OCI-LY7 (cell line): ENCODE measurements at regions not wholly inside any gene's neighbourhood (a gene's known extent, or its start where the extent isn't known, plus 50 kb on each side); places are given as distances from the start of the nearest gene placed in this dataset.
"Not testable (repeated sequence)": the region's sequence is repeated elsewhere in the genome, so short reads cannot be mapped to it uniquely, and the experiment has no call there.

ENCODE experiments used
- BruUV-seq: library from RNA; stranded (reverse); fragments of 400-500 nt; replicated peaks from 2 replicates; lab custom pipeline; 2021; lab: Mats Ljungman, UMichigan
- CTCF ChIA-PET: fragments of 300-600 bp; sonication (Branson Sonifier 250); formaldehyde crosslinking; loops from one replicate; lab custom pipeline; 2022; ENCODE audit warnings: antibody characterized with exemption; ENCODE audit not compliant: unreplicated experiment; lab: Charles Lee
- POLR2A ChIA-PET: fragments of 300-600 bp; sonication (Branson Sonifier 250); formaldehyde crosslinking; loops from one replicate; lab custom pipeline; 2022; ENCODE audit warnings: antibody characterized with exemption; lab: Charles Lee
- DNase-seq: peaks from one replicate; pipeline ENCODE4 v3.0.0-alpha.2; 2015; ENCODE audit warnings: low spot score
- H2AFZ ChIP-seq: fragments of 200-600 bp; sonication (generic), shearing (Covaris generic); 2 replicates; pipeline ENCODE4 v1.6.1; 2014; ENCODE audit warnings: mild to moderate bottlenecking, antibody characterized with exemption, low read length, moderate library complexity
- H3K27ac ChIP-seq: fragments of 200-600 bp; sonication (generic); 2 replicates; pipeline ENCODE4 v1.5.1; 2014; ENCODE audit warnings: mixed run types, low read depth, mild to moderate bottlenecking, moderate library complexity, low read length, inconsistent platforms; ENCODE audit not compliant: poor library complexity, severe bottlenecking
- H3K36me3 ChIP-seq: fragments of 200-600 bp; sonication (generic); 2 replicates; pipeline ENCODE4 v1.6.1; 2014; ENCODE audit warnings: mild to moderate bottlenecking, antibody characterized with exemption, low read length, moderate library complexity, mixed read lengths; ENCODE audit not compliant: insufficient read depth
- H3K4me1 ChIP-seq: fragments of 200-600 bp; sonication (generic); 2 replicates; pipeline ENCODE4 v1.5.1; 2014; ENCODE audit warnings: mild to moderate bottlenecking, low read length; ENCODE audit not compliant: insufficient read depth, poor library complexity, severe bottlenecking
- H3K4me2 ChIP-seq: fragments of 200-600 bp; sonication (generic); 2 replicates; pipeline ENCODE4 v1.6.1; 2014; ENCODE audit warnings: mild to moderate bottlenecking, low read length
- H3K4me3 ChIP-seq: fragments of 200-600 bp; sonication (generic); 2 replicates; pipeline ENCODE4 v1.5.1; 2014; ENCODE audit warnings: mild to moderate bottlenecking, low read depth, low read length; ENCODE audit not compliant: poor library complexity, severe bottlenecking
- H3K79me2 ChIP-seq: fragments of 200-600 bp; sonication (generic); 2 replicates; pipeline ENCODE4 v1.6.1; 2016; ENCODE audit warnings: low read depth, mild to moderate bottlenecking, low read length, moderate library complexity, mixed read lengths; ENCODE audit not compliant: insufficient read depth
- H3K9me2 ChIP-seq: fragments of 200-600 bp; sonication (generic); 2 replicates; pipeline ENCODE4 v1.6.1; 2016; ENCODE audit warnings: mild to moderate bottlenecking, low read length, mixed read lengths; ENCODE audit not compliant: insufficient read depth
- H3K9me3 ChIP-seq: fragments of 200-600 bp; sonication (generic); 2 replicates; pipeline ENCODE4 v1.6.1; 2014; ENCODE audit warnings: mild to moderate bottlenecking, mixed run types, low read length, mixed read lengths
- H4K20me1 ChIP-seq: fragments of 200-600 bp; sonication (generic); 2 replicates; pipeline ENCODE4 v1.6.1; 2014; ENCODE audit warnings: mild to moderate bottlenecking, antibody characterized with exemption, low read length, moderate library complexity, mixed read lengths; ENCODE audit not compliant: insufficient read depth
- CTCF ChIP-seq: fragments of 200-600 bp; sonication (generic); conservative IDR thresholded peaks from 2 replicates; pipeline ENCODE4 v1.5.1; 2014; ENCODE audit warnings: mild to moderate bottlenecking, antibody characterized with exemption, low read length, moderate library complexity, mixed read lengths
- EZH2phosphoT487 ChIP-seq: fragments of 200-600 bp; sonication (generic); IDR thresholded peaks from 2 replicates; pipeline ENCODE4 v1.6.1; 2018; ENCODE audit warnings: low read depth, borderline replicate concordance, mild to moderate bottlenecking, mixed run types, antibody characterized with exemption, low read length, moderate library complexity, mixed read lengths
- intact Hi-C: fragments of 100-400 bp; cut with micrococcal nuclease; formaldehyde crosslinking; loops from one replicate; pipeline ENCODE4 v1.10.0; 2022; ENCODE audit not compliant: unreplicated experiment

GRCh38 chr15:20680257-20680815 is 138.7 kb upstream of the GOLGA6L6 start:
- H3K4me2 ChIP-seq, intact Hi-C loops, DNase-seq, H3K4me1 ChIP-seq, POLR2A ChIA-PET, H2AFZ ChIP-seq, H4K20me1 ChIP-seq, H3K4me3 ChIP-seq, CTCF ChIA-PET, H3K27ac ChIP-seq, H3K9me3 ChIP-seq, H3K9me2 ChIP-seq, BruUV-seq, H3K36me3 ChIP-seq, H3K79me2 ChIP-seq: not testable (repeated sequence)

- CTCF ChIA-PET, result no interaction called here
- POLR2A ChIA-PET, result interaction anchor here (1.1 to 1.6 kb wide), 2 partner anchors 13 to 587 kb away, joined by 3 to 8 read pairs; no protein-coding TSS in a partner anchor
- no peak overlapping the region for H3K27ac ChIP-seq
- H3K36me3 ChIP-seq, result no peaks in the 10 kb centered on the region
- BruUV-seq, result no TSS peak
- intact Hi-C loops, result no loop called here
- no peaks in the 10 kb centered on the region for H3K4me1 ChIP-seq
- no peak overlapping the region for H2AFZ ChIP-seq
- H3K4me2 ChIP-seq, result no peak overlapping the region
- no peaks in the 10 kb centered on the region for H3K9me2 ChIP-seq
- TF ChIP-seq CTCF (no peak), EZH2phosphoT487 (no peak)
- no peaks in the 10 kb centered on the region for H3K79me2 ChIP-seq
- no peak overlapping the region for H3K4me3 ChIP-seq
- no peak for DNase-seq
- H4K20me1 ChIP-seq, result no peaks in the 10 kb centered on the region
- H3K9me3 ChIP-seq, result no peaks in the 10 kb centered on the region
Measured at GRCh38 chr15:20672470-20672869, 130.9 kb upstream of the GOLGA6L6 start.

- no TSS peak for BruUV-seq
- Histone ChIP-seq H3K4me1 (no peaks in the 10 kb centered on the region), H3K4me3 (no peak overlapping the region), H4K20me1 (no peaks in the 10 kb centered on the region), H3K9me3 (no peaks in the 10 kb centered on the region), H2AFZ (no peak overlapping the region), H3K36me3 (no peaks in the 10 kb centered on the region), H3K79me2 (no peaks in the 10 kb centered on the region), H3K27ac (no peak overlapping the region), H3K9me2 (no peaks in the 10 kb centered on the region), H3K4me2 (no peak overlapping the region)
- POLR2A ChIA-PET, result interaction anchor here (0.9 to 1.6 kb wide), 3 partner anchors 12 to 588 kb away, joined by 3 to 8 read pairs (median 4); no protein-coding TSS in a partner anchor
- intact Hi-C loops, result no loop called here
- TF ChIP-seq CTCF, result no peak
- no peak for TF ChIP-seq EZH2phosphoT487
- no peak for DNase-seq
- CTCF ChIA-PET, result no interaction called here
Measured at GRCh38 chr15:20671675-20672074, 130.1 kb upstream of the GOLGA6L6 start.

GRCh38 chr15:20666410-20666809 is 124.8 kb upstream of the GOLGA6L6 start:
- POLR2A ChIA-PET, DNase-seq, H3K4me1 ChIP-seq, H3K4me2 ChIP-seq, H3K27ac ChIP-seq, H2AFZ ChIP-seq, H3K9me3 ChIP-seq, BruUV-seq, intact Hi-C loops, H4K20me1 ChIP-seq, H3K9me2 ChIP-seq, H3K36me3 ChIP-seq, CTCF ChIA-PET, H3K79me2 ChIP-seq, H3K4me3 ChIP-seq: not testable (repeated sequence)
